ENCODE measurements at regions not wholly inside any gene's neighbourhood (a gene's known extent, or its start where the extent isn't known, plus 50 kb on each side); places are given as distances from the start of the nearest gene placed in this dataset.

DNA sequence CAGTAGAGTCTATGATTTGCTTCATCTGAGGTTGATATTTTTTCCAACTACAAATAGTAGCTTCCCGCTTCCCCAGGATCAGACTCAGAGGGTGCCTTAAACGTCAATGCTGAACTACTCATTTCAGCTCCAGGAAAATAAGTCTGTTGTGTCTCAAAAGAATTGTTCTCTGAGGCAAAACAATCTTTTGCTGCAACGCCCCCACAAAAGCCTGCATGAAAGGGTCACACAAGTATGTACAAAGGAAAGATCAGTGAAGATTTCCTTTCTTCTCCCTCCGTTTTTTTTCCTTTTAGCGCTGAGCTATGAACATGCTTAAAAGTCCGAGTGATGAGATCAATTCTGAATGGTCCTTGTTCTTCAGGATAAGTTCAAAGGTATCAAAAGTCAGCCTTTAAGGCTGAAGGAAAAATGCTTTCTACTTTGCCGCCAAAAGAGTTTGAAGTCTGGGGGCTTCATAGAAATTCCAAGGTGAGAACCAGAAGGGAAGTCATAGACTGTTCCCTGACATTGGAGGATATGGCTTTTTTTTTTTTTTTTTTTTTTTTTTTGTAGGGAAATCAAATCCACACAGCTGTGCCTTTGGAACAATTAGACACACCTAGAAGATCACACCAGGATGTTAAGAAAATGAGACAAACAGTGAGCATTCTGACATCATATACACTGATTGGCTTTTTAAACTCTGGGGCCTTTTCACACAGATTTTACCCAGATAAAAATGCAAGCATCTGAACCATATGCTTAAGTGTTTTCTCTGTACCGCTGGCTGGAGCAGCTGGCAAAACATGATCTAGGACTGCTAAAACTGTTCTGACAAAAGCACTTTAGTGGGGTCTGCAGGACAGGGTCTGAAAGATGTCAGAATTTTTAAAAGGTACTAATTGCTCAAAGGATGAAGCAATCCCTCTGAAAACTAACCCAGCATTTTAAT lies 329.3 kb downstream of the ENC1 start:
- no peak for DNase-seq

DNA sequence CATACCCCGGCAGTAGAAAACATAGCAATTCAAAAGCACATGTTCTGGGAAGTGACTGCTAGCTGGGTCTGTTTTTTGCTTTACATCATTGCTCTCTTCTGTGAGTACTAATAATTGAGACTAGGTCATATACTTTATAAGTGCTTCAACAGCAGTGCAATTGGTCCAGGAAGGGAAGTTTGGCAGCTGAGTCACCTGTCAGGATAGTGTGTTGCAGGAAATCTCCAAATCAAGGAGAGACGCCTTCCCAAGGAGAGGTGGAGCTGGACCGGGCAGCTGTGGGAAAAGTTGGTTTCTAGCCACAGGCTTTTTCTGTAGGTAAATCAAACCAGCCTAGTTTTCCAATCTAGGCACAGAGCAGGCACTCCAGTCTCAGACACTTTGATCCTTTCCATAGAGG lies 330.1 kb downstream of the ENC1 start:
- no peak for DNase-seq

DNA sequence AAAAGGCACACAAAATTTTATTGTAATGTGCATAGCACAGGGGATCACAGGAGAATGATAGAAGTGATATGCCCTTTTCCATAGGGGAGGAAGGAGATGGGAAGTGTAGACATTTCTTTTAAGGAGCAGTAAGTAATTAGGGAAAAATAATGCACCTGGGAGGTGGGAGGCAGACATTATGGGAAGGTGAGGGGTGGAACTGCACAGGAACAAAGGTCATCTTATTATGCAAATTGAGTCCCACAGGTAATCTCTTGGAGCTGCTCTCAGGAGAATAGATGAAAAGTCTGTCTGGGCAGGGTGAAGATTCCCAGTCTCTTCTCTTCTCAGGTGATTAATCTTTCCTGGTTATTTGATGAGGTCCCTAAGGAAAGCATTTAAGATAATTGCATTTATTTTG lies 331.5 kb downstream of the ENC1 start:
- no peak for DNase-seq

DNA sequence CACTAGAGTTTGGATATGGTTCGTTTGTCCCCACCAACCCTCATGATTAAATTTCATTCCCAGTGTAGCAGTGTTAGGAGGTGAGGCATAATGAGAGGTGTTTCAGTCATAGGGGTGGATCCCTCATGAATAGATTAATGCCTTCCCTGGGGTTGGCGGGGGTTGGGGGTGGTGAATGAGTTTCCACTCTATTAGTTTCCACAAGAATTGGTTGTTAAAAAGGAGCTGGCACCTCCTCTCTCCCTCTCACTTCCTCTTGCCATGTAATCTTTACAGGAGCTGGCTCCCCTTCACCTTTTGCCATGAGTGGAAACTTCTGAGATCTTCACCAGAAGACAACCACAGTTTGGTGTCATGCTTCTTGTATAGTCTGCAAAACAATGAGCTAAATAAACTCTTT lies 333.7 kb downstream of the ENC1 start:
- no peak for DNase-seq

DNA sequence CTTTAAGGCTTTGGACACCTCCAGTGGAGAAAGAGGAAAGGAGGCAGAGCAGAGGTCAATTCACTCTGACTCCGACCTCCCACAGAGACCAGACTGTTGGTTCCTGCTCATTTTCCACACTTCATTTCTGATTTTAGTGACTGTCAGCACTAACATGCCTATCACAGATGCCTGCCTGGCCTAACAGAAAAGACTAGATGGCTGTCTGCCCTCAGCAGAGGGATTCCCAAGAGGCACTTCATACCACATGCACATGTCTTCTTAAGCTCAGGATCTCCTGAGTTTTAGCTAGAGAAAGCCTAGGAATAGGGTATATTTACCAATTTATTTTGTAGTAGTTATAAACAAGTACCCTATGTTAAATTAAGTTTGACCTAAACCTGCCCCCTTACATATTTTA lies 336.0 kb downstream of the ENC1 start:
- no peak for DNase-seq

DNA sequence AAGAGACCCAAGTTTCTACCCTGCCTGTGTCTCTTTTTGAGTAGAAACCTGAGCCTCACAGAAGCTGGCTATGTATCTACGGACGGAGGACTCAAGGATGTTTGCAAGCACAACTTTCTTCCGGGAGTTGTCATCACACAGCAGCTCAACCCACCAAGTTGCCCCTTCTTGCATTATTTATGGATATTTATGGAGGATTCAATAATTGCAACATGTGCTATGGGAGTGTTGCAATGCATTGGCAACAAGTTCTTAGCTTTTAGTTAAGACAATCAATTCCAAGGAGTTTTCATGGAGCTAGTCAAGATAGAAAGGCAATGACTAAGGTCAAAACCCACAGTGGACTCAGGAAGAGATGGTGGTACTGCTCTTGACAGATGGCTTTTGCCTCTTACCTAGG lies 336.9 kb downstream of the ENC1 start:
- no peak for DNase-seq

DNA sequence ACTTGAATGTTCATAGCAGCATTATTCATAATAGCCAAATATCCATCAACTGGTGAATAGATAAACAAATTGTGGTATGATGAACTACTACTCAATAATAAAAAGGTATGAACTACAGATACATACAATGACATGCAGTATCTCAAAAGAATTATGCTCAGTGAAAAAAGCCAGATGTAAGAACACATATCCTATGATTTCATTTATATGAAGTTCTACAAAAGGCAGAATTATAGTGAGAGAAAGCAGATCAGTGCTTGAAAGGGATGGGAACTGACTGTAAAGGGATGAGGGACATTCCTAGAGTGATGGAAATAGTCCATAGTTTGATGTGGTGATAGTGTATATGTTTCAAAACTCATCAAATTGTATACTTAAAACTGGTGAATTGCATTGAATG lies 339.0 kb downstream of the ENC1 start:
- DNase-seq = no peak

DNA sequence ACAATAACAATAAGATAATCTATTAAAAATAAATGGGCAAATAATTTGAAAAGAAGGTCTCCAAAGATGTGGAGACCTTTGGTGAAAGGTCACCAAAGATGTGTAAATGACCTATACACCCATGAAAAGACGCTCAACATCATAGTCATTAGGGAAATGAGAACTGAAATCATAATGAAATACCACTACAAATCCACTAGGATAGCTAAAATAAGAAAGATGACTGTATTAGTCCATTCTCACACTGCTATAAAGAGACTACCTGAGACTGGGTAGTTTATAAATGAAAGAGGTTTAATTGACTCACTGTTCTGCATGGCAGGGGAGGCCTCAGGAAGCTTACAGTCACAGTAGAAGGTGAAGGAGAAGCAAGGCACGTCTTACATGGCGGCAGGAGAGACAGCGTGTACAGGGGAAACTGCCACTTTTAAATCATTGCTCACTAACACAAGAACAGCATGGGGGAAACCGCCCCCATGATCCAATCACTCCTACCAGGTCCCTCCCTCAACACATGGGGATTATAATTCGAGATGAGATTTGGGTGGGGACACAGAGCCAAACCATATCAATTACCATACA lies 339.6 kb downstream of the ENC1 start:
- no peak for DNase-seq

DNA sequence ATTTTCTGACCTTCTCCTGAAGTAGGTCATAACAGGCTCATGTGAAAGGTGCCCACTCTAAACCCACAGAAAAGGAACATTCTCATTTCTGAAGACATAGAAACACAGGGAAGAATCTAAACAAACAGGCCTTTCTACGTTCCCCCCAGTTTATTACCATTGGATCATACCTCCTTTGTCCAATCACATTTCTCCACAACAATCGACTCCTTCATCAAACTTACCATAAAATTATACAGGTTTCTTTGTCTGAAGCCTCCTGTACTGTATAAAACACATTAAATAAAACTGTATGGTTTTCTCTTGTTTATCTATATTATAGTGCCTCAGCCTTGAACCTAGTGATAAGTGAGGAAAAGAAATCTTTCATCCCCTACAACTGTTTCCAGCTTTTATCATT lies 340.7 kb downstream of the ENC1 start:
- DNase-seq = no peak

DNA sequence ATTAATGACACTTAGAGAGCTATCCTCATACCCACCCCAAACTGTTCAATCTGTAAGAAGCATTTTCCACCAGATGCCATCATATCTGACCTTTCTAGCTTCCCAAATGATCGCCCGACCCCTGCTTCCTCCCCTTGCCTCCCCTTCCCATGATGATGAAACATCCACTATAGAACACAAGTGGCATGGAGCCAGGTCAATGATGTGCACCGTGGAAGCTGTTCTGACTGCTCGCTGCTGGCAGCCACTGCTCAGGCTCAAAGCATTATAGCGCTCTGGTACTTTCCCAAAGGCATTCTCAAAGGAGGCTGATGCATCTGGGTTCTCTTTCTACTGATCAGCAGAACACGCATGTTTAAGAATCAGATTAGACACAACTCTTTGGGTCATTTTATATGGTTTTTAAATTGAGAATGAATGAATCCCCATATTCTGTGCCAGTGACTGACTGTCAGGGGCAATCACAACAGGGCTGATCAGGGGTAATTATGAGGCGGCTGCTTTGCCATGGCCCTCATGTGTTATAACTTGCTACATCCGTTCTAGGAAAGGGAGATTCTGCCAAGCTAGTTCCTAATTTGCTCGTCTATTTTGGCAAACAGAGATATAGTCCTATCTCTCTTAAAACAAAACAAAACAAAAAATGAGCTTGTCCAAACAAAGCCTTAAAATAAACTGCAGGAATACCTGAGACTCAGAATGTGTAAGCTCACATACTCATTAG lies 343.7 kb downstream of the ENC1 start:
- DNase-seq = no peak

DNA sequence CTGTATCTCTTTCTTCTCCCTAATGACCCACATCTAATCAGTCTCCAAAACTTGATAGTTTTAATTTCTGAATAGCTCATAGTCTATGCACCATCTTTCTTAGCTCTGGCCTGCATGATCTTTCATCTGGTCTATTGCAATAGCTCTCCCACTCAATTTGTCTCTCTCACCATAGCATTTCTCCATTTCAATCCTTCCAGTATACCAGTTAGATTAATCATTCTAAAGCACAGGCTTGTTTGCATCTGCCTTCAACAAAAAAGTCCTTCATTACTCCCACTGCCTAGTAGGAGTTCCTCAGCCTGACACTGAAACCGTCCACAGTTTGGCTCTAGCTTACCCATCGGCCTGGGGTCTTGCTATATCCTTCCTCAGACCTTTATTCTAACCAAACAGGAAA lies 344.9 kb downstream of the ENC1 start:
- no peak for DNase-seq

DNA sequence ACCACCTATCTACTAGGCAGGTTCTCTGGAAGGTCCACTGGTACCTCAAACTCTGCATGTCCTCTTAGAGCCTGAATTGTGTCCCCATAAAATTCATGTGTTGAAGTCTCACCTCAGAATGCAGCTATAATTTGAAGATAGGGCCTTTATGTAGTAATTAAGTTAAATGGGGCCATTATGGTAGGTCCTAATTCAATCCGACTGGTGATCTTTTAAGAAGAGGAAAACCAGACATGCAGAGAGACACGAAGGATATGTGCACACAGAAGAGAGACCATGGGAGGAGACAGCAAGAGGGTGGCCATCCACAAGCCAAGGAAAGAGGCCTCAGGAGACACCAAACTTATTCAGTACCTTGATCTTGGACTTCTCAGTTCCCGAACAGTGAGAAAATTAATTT lies 345.4 kb downstream of the ENC1 start:
- no peak for DNase-seq

DNA sequence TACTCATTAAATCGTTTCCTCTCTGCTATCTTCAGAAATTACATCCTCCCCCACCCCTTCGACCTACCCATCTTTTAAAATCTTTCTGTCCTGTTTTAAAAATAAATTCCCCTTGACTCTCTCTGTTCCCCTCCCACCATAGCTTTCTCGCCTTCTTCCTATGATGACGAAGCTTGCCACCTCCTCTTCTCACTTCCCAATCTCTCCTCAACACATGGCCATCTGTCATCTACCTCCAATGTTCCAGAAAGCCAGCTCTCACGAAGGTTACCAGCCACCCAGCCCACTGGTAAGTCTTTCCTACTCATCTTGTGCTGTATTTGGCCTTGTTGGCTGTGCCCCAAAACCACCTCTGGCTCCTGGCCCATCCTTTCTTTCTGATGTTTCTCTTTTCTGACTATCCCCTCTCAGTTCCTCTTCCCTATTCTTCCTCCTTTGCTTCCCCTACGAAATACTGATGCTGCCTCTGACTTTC lies 346.3 kb downstream of the ENC1 start:
- no peak for DNase-seq

DNA sequence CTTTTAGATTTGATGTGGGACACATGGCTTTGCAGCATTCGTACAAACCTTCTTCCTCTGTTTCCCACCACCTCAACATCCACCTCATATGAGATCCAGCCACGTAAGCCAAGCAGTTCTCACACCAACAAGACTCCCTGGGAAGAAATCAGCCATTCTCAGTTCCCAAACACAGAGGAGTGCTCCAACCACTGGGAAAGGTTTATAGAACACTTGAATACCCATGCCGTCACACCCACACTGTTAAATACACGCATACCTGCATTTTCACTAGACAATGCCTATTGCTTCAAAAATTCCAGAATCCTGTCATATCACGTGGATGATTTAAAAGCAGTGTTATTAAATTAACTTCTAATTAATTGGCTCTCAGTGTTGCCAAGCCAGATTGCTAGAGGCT lies 347.3 kb downstream of the ENC1 start:
- DNase-seq = no peak

DNA sequence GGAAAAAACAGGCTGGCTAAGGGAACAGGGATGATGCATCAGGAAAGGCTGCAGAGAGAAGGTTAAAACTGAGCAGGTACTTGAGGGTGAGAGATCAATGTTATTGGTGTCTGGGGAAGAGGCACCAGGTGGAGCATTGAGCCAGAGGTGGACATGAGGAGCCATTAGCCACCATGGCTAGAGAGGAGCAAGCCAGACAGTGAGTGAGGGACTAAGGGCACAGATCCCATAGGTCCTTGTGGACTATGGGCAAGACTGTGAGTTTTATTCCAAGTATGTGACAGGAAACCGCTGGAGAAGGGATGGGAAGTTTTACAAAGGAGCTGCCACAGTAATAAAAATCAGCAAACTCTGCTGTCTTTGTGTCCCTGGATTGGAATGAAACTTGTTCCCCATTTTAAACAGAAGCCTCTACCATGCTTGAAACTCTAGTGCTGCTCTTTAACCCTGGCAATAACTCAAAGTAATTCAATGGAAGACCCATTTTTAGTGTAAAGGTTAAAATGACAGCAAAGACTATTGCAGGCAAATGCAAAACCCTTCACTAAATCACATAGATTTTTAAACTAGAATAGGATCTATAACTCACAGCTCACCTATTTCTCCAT lies 349.8 kb downstream of the ENC1 start:
- DNase-seq = no peak

DNA sequence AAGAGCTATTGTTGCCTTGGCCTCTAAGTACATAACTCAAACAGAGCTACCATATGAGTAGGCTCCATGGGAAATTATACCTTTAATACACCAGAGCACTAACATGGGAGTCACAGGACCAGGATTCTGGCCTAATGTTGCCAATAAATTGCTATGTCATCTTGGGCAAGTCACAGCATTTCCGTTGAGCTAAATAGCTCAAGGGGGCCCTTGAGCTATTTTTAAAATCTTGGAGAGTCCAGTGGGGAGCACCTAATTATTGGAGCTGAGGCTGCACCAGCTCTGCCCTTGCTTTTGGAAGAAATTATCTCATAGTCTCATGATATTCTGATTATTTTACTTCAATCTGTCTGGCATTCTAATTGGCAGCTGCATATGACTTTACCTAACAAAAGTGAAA lies 350.8 kb downstream of the ENC1 start:
- no peak for DNase-seq

DNA sequence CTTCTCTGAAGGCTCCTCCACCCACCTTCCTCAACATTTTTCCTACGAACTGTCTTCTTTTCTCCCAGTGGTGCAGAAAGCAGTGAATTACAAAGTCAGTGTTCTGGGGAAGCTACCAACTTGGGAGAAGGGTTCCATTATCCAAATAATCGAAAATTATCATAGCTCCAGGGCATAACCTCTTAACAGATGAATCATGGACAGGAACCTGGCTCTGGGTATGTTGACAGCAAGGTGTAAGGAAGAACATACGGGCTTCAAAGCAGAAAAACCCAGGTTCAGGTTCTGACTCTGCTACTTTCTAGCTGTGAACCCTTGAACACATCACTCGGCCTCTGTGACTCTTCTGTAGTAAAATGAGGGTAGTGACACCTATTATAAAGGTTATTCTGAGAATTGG lies 351.3 kb downstream of the ENC1 start:
- no peak for DNase-seq

DNA sequence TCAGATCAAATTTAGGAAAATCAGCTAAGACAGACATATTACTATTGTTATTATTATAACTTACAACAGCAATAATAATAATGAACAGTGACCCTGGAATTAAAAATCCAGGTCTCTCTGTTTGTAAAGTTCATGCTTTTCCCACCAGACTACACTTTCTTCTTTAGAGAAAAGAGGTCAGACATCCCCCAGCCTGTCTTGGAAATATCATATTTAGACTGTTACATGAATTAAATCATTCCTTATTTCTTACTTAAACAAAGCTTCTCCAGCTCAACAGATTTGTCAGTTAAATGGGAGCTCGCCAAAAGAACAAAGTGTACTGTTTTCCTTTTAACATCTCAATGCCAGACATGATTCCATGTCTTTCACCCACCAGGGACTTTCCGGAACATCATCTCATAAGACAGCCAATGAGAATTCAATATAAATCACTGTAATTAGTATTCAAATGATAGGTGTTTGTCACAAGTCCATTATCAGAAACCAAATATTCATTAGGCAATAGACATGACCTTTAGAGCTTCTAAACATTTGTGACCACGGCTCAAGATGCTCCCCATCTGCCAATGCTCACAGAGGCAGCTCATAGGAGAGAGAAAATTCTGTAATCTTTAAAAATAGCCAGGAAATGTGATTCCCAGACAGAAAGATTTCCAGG lies 351.9 kb downstream of the ENC1 start:
- DNase-seq = no peak

DNA sequence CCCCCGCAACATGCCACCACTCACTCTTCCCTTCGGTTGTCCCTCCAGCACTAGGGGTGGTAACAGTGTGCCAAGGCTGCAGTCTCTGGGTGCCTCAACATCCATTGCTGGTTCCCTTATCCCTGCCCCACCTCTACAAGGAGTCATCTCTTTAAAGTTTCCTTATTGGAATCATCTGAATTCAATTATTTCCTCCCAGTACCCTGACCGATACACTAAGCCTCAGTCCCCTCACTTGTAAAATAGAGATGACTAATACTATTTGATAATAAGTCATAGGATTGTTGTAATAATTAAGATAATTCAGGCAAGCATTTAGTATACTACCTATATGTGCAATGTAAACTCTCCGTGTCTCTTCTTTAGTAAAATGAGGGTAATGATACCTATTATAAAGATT lies 352.5 kb downstream of the ENC1 start:
- DNase-seq = no peak

DNA sequence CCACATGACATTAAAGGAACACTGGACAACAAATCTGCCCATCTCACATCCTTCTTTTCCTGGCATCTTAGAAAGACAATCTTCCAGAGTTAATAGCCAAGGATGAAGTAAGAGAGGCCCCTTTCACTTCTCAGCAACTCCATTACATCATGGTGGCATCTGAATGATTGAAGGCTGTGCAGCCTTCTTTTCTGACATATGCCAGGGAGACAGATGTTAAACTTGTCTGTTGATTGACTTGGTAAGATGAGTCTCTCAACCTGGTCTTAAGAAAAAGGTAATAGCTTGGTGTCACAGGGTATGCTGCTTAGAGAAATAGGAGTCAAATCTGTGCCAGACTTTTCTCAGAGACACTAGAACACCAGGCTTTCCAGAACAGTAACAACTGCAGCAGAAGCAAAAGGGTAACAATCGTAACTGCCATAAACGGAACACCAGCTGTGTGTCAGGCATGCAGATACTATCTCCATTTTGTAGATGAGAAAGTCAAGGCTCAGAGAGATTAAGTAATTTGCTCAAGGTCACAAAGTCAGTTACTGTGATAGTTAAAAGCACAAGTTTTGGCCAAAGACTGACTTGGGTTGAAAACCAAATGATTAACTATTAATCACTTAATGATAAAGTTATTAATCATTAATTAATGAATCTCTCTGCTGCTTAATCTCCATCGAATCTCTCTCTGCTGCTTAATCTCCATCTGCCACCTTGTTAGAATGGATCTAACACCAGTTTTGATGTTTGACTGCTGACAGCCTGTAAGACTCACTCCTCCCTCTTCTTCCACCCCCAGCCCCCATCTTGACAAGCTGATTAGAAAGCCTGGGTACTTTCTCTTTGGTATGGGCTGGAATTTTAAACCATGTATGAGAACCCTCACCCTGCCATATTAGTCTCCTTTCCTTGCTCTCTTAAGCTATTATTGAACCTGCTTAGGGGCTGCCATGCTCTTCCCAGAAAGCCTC lies 353.5 kb downstream of the ENC1 start:
- DNase-seq = no peak

DNA sequence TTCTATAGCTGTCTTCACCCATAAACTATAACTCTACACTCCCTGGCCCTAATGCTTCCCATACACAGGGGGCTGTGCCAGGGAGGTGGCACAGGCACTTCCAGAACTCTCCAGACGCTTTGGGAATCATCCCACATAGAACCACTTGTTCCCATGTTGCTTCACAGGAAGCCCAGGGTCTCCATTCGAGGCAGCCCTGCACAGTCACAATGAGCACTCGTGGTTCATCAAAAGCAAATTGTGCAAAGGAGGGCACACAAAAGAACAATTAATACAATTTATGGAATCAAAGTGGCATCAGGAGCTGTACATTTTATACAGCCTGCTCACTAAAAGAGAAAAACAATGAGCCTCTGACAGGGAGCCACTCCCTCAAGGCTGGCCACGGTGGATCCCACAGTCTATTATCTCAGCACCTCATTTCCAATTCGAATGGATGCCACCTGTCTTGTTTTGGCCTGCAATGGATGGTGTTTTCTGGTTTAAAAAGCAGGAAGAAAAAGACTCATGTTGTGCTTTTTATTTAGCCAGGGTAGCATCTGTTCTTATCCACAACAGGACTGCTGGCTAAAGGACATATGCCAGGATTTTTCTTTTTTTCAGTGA lies 354.8 kb downstream of the ENC1 start:
- DNase-seq = no peak
